ENCODE measurements at regions not wholly inside any gene's neighbourhood (a gene's known extent, or its start where the extent isn't known, plus 50 kb on each side); places are given as distances from the start of the nearest gene placed in this dataset.
"Not testable (repeated sequence)": the region's sequence is repeated elsewhere in the genome, so short reads cannot be mapped to it uniquely, and the experiment has no call there.

DNA sequence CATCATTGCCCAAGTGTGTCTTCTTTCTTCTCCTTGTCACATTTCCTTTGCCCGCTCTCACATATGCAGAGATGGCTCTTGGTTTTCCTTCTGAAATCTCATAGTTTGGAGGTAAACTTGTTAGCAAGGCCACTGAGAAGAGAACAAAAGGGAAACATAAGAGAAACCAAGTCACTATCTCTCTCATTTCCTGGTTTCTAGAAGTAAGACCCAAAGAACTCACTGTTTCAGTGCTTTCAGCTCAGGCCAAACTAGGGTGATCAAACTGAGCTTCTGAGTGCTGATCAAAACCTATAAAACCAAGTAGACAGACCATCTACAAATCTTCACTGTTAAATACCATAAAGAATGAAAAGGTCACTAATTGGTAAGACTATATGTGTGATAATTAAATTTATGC, 275.4 kb upstream of the BTG1 start:
- DNase-seq (ENCODE audit: low spot score): no peak

- no peak for DNase-seq (ENCODE audit: low spot score)
Measured at GRCh38 chr12:92419201-92419600, 273.6 kb upstream of the BTG1 start.

DNA sequence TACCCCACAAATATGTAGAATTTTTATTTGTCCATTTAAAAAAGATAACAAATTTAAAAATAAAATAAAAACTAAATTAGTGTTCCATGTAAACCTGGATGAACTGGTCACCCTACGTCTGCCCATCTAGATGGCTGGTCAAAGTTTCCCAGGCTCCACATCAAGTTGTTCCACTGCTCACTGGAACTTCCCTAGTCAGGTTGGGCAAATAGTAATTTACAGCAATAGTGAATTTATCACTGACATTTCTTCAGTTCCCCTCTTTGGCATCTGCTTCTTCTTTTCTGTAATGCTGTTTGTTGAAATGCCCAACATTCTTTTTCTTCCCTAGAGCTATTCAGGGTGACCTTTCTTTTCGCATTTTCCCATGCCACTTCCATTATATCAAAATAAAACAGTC, 272.7 kb upstream of the BTG1 start:
- DNase-seq (ENCODE audit: low spot score): no peak

DNA sequence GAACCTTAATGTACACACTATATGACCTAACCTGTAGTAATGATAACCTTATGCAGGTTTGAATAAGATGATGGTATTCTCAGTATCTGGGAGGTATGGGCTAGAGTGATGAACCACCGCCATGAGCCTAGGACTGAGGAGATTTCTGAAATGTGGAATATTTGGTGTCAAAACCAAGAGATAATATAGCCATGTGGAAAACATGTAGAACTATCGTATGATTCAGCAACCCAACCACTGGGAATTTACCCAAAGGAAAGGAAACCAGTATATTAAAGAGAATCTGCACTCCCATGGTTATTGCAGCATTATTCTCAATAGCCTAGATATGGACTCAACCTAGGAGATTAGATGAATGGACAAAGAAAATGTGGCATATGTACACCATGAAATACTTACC, 271.7 kb upstream of the BTG1 start:
- no peak for DNase-seq (ENCODE audit: low spot score)

DNA sequence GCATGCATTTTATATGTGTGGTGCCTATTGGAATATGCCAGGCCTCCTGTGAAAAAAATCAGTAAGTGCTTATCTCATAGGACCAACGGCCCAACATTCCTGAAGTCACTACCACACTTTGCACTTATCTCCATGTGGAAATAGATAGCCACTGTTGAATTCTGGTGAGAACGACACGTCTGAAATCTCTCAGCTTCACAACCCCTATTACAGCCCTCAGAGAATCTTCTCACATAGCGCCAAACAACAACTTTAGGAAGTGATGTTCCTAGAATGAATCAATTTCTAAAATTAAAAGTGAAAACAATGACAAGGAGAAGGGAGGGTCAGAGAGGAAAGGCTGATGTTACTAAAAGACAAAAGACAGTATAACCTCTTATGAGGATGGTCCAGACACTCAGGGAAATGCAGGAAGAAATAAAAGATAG, 270.8 kb upstream of the BTG1 start:
- no peak for DNase-seq (ENCODE audit: low spot score)

GRCh38 chr12:92414170-92415070, 268.8 kb upstream of the BTG1 start:
- no peak for DNase-seq (ENCODE audit: low spot score)

DNA sequence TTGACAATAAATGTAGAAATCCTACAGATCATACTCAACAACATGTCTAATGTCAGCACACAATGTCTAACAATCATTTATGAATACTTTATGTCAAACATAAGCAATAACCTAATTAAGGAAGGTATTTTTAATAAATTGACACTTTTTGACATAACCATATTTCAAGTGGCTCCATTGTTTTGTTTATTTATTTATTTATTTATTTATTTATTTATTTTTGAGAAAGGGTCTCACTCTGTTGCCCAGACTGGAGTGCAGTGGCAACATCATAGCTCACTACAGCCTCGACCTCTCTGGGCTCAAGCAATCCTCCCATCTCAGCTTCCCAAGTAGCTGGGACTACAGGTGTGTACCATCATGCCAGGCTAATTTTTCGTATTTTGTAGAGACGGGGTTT, 267.6 kb upstream of the BTG1 start:
- DNase-seq (ENCODE audit: low spot score): no peak

DNA sequence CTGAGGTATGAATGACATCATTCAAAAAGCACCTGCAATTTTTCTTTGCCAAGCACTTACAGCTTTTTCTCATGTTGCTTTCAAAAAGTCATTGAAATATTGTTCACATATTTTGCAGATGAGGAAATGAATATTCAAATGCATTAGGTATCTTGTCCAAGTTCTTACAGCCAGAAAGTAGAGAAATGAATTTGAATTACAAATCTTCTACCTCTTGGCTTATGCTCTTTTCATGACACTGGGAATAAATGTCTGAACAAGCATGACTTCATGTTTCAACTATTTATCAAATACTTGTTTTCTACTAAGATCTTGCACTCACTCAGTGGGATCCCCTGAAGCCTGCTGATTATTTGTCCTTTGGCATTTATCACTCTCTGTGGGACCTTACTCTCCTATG, 267.2 kb upstream of the BTG1 start:
- no peak for DNase-seq (ENCODE audit: low spot score)

DNA sequence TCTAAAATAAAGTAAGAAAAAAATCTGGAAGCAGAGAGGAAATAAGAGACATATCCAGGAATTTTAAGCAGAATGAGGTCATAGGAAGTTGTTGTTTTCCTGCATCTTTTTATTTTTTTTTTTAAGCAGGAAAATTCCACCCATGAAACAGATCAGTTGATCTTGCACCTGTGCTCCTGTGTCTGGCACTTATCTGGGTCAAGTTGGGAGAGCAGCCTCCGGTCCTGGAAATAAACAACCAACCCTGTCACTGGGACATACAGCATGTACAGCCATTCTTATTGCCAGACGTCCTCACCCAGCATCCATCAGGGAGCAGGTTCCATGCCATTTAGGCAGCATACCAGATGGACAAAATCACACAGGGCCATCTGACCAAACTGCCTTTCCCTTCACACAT, 266.0 kb upstream of the BTG1 start:
- no peak for DNase-seq (ENCODE audit: low spot score)

GRCh38 chr12:92408072-92408900, 262.6 kb upstream of the BTG1 start:
- no peak for DNase-seq (ENCODE audit: low spot score)

GRCh38 chr12:92406404-92407070, 260.9 kb upstream of the BTG1 start:
- DNase-seq (ENCODE audit: low spot score): not testable (repeated sequence)

- DNase-seq (ENCODE audit: low spot score): not testable (repeated sequence)
Measured at GRCh38 chr12:92405801-92406251, 260.2 kb upstream of the BTG1 start.

DNA sequence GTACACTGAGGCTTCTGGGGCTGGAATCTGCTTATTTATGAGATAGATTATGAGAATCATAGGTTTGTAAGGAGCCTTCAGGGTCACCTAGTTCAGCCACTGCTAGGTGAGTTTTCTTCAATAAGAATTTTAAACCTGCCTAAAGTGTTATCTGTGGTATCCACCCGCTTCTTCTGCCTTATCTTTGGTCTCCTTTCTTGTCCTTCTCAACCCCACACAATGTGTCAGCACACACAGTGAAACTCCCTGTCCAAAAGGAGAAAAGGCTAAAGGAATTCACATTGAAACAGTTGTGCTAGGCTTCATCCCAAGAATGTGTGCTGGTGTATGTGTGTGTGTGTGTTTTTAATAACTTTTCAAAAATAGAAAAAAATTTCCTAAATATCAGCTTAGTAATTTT, 259.3 kb upstream of the BTG1 start:
- DNase-seq (ENCODE audit: low spot score): no peak

DNA sequence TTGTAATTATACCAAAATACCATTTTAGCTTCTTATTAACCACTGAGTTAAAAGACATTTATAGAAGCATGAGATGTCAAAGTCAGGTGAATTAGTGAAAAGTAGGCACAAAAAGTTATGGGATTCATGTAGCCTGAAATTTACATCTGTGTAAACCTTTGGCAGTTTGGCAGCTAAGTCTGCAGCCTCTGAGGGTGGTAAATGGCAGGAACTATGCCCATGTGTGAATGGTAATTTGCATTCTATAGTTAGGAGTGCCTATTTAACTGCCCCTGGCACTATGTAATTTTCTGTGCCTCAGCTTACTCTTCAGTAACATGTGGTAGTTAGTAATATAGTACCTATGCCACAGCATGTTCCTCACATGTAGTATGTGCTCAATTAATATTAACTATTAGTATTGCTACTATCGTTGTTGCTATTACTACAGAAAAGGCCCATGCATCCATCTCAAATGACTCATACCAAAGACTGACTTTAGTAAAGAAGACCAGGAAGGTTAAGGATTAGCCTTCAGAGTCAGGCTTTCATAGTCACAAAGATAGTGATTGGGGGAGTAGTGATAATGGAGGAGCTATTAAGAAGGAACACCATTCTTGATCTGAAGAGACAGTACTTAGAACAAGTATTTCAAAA, 258.7 kb upstream of the BTG1 start:
- no peak for DNase-seq (ENCODE audit: low spot score)

GRCh38 chr12:92403210-92404175, 257.8 kb upstream of the BTG1 start:
- no peak for DNase-seq (ENCODE audit: low spot score)

- DNase-seq (ENCODE audit: low spot score): no peak
Measured at GRCh38 chr12:92402415-92402814, 256.8 kb upstream of the BTG1 start.

DNA sequence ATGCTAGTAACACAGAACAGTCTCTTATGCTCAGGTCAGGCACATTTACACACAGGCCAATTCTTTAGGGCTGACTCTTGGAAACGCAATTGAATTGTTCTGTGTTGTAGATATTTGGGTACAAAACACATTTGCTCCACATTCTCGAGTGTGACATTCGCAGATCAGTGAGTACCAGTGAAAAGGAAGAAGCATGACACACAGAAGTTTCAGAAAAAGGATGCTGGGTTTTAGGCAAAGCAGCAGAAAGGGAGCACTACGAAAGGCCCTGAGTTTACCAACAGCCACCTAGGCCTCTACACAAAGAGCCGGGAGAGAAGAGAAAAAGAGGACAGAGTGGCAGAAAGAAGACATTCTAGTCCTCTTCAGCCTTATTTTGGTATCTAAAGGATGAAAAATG, 254.4 kb upstream of the BTG1 start:
- DNase-seq (ENCODE audit: low spot score): no peak

DNA sequence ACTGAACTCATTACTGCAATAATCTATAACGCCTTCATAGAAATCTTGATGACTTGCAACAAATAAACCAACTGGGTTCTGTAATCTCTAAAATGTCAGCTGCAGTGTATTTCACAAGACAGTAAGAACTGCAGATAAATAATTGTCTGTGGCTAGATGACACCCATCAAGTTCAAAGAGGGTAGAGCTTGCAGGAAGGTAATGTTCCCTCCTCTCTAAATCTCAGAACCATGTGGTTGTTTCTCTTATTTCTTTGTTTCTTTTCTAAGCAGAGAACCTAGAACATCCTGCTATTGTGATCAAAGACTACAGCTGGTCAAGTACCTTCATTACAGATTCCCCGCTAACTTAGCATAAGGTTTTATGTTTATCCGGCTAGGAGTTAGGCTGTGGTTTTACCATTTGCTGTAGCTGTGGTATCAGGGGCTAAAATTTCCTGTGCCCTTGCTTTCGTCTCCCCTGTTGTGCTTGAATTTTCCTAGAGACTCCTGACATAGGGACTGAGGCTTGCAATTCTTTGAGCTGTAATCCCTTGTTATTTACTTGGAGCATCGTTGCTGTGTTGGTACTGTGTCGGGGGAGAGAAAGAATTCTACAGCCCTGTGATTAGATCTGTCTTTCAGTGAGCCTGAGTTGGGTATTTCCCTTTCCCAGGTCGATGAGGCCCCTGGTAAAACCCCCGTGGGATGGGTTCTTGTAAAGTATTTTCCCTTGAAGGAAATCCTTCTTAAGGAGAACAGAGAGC, 253.1 kb upstream of the BTG1 start:
- DNase-seq (ENCODE audit: low spot score): no peak

DNA sequence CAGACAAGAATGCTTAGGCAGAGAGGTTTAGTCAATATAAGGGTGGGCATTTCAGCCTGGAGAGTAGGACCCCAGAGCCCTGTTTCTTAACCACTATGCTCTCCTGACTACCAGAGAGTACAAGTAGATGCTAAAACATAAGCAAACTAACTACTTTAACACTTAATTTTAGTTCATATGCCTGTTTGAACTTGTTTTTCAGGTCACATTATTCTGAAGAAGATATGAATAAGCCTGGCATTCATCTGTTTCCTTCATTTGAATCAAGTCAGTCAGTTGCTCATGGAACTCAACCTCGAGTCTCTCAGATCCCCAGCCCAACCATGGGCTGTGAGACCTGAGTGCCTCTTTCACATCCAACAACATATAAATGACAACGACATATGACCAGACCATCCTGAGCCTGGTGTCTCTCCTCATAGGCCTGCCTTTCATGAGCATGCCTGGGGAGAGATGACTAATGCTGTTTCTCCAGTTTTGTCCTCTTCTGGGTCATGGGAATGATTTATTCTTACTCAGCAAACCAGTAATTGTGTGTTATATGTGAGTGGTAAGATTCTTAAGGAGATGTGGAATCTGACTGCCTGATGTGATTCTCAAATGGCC, 251.1 kb upstream of the BTG1 start:
- DNase-seq (ENCODE audit: low spot score): no peak

- no peak for DNase-seq (ENCODE audit: low spot score)
Measured at GRCh38 chr12:92395322-92395721, 249.7 kb upstream of the BTG1 start.

All from Ammon's horn (tissue), 1 donor.